A673 (cell line): ENCODE measurements at regions not wholly inside any gene's neighbourhood (a gene's known extent, or its start where the extent isn't known, plus 50 kb on each side); places are given as distances from the start of the nearest gene placed in this dataset.

Experiments used
- EZH2 ChIP-seq: fragments of 200-600 bp; sonication (generic); IDR thresholded peaks from 2 replicates; pipeline ENCODE4 v1.6.1; 2017; ENCODE audit warnings: borderline replicate concordance, low read depth, mild to moderate bottlenecking, mixed read lengths, antibody characterized with exemption, low read length; ENCODE audit not compliant: poor library complexity, severe bottlenecking
- TF ChIP-seq, protein P1 (sequence below): fragments of 300-800, 200-600 bp; sonication (generic); conservative IDR thresholded peaks from 2 replicates; pipeline ENCODE4 v1.5.1; 2017; ENCODE audit warnings: low read depth, mild to moderate bottlenecking, antibody characterized with exemption, low read length, moderate library complexity, mixed read lengths

DNA sequence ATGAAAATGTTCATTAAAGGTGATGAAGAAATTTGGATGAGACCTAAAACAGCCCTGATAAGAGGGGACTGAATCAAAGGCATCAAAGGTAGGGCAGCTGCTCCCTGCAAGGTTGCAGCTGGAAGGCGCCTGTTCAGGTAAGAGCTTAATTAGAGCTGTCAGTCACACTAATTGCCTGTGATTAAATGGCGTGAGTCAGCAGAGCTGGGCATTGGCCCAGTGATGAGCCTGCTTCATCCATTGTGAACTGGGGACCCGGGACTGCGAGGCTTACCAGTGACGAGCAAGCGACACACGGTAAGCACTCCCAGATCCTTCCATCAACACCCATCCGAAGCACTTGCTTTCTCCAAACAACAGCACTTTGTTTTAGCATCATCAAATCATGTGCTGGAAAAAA, 621.5 kb upstream of the CDH4 start:
- TF ChIP-seq, protein P1, sequence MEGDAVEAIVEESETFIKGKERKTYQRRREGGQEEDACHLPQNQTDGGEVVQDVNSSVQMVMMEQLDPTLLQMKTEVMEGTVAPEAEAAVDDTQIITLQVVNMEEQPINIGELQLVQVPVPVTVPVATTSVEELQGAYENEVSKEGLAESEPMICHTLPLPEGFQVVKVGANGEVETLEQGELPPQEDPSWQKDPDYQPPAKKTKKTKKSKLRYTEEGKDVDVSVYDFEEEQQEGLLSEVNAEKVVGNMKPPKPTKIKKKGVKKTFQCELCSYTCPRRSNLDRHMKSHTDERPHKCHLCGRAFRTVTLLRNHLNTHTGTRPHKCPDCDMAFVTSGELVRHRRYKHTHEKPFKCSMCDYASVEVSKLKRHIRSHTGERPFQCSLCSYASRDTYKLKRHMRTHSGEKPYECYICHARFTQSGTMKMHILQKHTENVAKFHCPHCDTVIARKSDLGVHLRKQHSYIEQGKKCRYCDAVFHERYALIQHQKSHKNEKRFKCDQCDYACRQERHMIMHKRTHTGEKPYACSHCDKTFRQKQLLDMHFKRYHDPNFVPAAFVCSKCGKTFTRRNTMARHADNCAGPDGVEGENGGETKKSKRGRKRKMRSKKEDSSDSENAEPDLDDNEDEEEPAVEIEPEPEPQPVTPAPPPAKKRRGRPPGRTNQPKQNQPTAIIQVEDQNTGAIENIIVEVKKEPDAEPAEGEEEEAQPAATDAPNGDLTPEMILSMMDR = no peak
- TF ChIP-seq EZH2 = no peak
